C1 segment of cervical spinal cord (tissue), 14 donors: ENCODE measurements at regions not wholly inside any gene's neighbourhood (a gene's known extent, or its start where the extent isn't known, plus 50 kb on each side); places are given as distances from the start of the nearest gene placed in this dataset.
A peak's percentile ranks its signal among the peaks of the same experiment; 100 is the strongest.

ENCODE experiments used
- DNase-seq, 14 donors: peaks; one replicate each; lab custom pipeline; 2025; lab: John Stamatoyannopoulos, UW

DNA sequence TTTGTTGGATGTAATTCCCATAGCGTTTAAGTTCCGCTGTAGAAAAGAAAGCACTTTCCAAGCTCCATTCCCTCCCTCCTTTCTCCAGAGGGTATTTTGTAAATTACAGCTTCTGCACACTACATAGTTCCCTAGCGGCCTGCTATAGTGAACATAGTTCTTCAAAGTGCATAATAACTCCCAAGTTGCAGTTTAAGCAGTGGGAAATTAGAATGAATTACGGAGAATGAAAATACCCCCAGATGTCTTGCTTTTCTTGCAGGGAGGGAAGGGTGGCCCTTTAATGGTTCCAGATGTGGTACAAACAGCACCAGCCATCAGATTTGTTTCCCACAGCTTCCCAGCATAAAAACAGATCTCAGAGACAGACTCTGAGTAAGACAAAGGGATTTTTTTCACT, 893.9 kb downstream of the SUCLG1 start:
- DNase-seq: no peak

DNA sequence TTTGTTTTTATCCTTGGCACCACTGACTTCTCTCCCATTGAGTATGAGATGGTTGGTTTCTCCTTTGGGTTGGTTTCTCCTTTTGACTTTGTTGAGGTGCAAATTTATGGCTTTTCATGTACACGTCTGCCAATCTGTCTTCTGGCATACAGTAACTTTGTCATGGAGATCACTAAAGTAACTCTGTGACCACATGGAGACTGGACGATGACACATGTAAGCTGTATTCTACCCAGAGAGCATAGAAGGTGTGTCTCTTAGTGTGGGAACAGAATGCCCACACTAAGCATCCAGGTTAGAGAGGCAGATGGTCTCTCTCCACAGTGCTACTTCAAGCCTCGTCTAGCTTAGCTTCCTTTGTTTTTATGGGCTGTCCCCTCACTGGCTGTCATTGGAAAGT, 897.5 kb downstream of the SUCLG1 start:
- no peak for DNase-seq

DNA sequence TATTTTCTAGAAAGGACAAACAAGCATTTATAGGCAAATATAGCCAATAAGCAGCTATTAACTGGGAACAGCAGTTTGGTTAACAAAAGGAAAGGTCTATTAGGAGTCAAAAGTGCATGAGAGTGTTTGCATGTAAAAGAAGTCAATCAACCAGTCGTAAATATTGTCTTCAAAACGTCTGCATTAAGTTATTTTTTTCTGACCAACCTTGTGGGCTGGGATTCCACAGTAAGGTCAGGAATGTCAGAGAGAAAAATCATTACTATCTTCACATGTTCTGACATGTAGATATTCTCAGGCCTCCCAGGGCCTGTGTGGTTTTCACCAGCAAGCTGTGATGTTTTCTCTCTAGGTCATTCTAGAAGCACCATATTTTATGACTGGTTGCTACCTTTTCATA, 922.5 kb downstream of the SUCLG1 start:
- DNase-seq: no peak

DNA sequence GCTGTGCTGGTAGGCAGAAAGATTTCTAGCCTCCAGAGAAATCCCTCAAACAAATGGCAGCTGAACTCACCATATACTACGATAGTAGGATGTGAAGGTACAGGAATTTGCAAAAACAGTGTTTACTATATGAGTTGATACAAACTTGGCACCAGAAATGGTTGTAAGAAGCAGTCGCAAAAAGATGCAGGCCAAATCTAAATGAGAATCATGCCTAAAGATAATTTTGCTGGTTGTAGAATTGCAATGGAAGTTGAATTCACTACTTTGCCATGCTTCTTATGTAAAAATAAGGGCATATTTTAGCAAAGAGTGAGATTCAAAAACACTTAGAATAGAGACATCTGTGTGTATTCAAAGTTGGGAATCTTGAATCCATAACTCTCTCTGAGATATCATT, 924.7 kb downstream of the SUCLG1 start:
- DNase-seq: no peak

DNA sequence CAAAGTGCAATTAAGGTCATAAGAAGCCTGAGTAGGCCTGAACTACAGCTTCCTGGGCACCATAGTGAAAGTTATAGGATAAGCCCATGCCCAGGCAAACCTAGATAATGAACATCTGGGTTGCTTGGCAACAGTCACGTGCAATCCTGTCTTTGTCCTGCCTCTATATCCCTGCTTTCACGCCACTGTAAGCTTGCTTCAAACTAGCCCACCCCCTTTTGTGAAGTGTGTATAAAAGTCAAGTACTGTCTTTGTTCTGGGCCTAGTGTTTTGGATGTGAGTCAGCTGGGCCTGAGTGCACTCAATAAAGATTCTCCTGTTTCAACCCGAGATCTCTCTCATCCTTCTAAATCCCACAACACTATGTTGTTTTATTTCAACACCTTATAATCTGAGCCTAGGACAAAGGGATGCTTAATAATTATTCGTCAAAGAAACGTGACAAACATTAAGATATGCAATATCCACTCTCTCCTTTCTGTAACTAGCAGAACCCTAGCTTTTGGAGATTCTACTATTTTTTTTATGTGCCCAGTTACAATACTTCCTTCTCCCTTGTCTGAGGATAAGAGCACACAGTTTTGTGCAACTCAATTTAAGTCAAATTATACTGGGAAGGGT, 927.8 kb downstream of the SUCLG1 start:
- DNase-seq: peak in 1 of 14 donors; percentile 0

DNA sequence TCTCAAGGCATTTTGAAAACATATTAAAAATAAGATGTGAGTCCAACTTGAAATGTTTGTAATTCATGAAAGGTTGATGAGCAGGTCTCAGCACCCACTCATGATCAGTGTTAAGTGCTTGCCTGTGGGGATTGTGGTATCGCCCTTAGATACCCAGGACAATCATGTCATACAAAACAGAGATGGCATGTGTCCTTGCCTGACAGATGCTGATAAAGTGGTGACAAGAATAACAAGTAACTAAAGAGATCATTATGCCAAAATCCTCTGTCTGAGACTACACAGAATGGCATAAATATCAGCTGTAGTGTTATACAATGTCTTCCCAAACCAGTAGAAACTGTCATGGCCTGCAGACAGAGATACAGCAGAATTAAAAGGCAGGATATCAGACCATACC, 930.3 kb downstream of the SUCLG1 start:
- no peak for DNase-seq

DNA sequence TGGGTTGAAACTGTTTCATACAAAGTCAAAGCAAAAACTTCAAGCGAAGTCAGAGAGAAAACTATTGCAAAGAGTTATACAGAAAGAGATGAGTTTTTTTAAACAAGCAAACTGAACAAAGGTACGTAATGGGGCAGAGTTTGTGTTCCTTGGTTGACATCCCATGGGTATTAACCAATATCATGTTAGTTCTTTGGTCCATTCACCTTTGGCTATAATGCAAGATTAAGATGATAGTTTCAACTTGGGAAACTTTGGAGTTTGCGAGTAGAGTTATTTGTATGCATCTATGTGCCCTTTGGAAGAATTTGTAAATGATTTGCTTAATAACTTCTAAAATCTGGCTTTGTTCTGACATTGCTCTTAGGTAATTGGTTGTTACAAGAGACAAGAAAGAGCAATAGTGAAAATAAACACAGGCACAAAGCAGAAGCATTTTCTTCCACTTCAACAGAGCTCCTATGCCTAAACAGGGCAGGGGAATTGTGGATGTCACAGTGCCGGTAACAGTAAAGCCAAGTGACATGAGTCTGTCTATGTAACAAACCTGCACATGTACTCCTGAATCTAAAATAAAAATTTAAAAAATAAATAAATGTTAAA, 936.1 kb downstream of the SUCLG1 start:
- no peak for DNase-seq

DNA sequence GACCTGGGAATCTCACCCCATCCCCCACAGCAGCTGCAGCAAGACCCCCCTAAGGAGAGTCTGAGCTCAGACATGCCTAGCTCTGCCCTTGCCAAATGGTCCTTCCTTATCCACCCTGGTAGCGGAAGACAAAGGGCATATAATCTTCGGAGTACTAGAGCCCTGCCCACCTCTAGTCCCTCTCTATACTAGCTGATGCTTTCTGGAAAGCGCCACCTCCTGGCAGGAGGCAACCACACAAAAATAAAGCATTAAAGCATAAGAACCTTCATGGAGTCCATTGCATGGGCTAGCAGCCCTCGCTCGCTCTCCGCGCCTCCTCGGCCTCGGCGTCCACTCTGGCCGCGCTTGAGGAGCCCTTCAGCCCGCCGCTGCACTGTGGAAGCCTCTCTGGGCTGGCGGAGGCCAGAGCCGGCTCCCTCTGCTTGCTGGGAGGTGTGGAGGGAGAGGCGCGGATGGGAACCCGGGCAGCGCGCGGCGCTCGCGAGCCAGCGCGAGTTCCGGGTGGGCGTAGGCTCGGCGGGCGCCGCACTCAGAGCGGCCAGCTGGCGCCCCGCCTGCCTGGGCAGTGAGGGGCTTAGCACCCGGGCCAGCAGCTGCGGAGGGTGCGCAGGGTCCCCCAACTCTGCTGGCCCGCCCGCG, 941.2 kb downstream of the SUCLG1 start:
- DNase-seq: no peak

DNA sequence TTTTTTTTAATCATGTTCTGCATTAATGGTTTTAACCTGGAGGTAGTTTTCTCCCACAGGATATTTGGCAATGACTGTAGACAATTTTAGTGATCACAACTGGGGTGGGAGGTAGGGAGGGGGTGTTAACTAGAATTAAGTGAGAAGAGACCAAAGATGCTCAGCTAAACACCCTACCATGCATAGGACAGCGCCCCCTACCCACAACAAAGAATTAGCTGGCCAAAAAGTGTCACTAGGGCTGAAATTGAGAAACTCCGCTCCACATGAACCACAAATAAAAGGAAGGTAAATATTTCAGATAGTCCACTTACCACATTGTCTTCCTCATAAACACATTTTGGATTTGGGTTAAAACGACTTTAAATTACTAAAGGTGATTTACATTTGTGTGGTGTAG, 942.6 kb downstream of the SUCLG1 start:
- DNase-seq: no peak

DNA sequence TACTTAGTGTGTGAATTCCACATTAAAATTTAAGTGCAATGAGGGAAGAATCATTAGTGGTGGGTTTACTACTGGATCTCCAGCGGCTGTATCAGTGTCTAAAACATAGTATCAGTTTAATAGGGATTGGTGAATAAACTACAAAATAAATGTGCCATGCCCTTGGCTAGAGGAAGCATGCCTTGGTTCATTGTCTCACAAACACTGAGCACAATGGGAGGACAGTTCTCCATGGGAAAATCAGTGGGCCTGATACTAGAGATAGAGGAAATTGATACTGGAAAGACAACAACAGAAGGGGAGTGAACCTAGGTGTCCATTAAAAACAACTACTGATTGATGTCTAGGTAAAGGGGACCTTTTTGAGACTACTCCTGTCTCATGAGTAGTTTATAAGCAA, 971.6 kb downstream of the SUCLG1 start:
- no peak for DNase-seq

DNA sequence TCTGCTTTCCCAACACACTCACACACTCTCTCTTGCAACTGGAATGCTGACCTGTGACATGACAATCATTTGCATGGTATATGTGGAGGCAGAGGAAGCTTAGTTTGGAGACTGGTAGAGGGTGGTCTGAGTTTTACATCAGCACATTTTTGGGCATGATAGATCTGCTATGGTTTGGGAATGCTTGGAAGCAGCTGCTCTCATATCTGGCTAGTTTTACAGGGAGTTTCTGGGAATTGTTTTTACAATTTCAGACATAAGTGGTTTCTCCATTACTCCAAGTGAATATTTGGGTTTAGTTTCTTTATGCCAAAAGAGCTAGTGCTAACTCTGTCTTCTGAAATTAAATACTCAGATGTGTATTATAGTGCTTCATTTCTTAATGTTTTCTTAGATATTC, 977.6 kb downstream of the SUCLG1 start:
- DNase-seq: no peak

DNA sequence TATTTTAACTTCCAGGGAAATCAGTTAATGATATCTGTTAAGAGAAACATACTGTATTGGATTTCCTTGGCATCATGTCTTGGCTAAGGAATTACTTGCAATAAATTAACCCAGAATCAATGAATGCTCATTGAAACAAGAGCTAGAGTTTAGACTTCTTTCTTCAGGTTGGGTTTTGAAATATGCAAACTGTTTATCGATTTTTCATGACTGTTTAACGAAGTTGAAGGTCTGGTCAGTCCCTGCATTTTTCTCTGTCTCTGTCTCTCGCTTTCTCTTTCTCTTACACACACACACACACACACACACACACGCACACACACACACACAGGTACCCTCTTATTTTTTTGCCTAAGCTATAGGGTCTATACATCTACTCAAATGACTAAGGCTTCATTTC, 981.0 kb downstream of the SUCLG1 start:
- no peak for DNase-seq

DNA sequence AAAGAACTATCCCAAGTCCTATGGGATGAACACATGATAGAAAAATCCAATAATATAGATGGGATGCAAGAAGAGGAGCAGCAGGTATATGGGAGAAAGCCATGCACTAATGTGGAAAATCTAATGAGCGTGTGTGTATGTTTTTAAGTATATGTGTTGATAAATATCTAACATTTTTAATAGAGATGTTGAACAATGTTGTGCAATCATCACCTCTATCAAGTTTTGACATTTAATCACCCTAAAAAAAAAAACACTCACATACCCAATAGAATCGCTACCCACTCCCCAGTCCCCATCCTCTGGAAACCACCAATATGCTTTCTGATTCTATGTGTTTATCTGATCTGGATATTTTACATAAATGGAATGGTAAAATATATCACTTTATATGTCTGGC, 983.7 kb downstream of the SUCLG1 start:
- no peak for DNase-seq

DNA sequence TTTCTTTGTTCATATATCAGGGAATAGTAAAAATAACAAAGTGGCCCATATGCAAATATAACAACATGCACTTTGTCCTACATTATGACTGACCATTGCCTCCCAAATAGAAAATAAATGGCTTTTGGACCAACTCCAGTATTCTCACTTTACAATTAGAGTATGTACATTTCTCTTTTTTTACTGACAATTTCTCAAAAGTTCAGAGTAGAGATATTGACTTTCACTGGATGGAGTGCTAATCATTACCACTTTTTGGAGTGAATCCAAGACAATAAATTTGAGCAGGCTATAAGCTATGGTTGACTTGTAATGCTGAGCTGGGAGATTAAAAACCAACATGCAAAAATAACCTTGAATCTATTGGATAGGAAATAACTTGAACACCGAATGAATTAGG, 987.4 kb downstream of the SUCLG1 start:
- no peak for DNase-seq

DNA sequence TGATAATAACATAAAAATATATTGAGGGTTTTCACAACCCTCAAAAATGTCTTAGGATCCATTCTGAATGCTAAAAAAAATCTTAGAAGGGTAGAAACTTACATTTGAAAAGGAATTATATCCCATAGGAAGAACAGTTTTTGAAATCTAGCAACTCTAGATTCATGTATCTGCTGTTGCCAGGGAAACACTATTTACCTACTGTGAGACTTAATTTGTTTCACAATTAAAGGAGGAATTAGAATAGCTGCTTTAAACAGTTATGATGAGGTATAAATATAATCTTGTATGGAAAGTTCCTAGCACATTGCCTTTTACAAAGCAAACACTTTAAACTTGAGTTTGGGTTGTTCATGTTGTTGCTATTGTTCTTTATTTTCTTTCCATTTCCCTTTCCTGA, 988.2 kb downstream of the SUCLG1 start:
- DNase-seq: no peak

DNA sequence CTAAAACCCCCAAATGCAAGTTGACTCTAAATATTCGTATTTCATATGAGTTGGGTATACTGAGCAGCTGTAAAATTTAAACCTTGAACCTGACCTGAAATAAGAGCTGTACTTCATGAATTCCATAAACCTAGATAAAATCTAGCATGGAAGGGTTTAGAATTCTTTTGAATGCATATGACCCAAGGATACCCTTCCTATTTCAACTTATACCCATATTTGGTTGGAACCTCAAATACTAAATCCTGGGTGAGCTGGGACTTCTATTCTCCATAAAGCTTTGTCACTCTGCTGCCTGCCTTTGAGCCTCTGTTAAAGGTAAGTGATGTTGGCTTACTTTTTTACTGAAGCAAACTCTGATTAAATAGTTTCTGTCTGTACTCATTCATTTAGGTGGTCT, 994.6 kb downstream of the SUCLG1 start:
- no peak for DNase-seq

DNA sequence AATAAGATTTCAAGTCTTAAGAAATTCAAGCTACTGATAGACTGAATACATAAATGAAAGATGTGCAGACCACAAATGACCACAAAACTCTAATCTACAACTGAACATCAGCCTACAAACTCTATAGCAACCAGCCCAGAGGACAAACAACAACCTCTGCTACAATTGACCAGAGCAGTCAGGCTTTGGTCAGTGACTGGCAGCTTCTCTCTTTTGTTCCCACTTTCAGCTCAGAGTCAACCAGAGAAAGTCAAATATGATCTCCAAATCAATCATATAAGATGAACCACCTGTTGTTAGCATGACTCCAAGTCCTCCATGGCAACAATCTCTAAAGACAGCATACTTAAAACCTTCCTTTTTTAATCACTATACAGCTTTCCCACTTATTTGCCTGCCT, 996.2 kb downstream of the SUCLG1 start:
- no peak for DNase-seq

DNA sequence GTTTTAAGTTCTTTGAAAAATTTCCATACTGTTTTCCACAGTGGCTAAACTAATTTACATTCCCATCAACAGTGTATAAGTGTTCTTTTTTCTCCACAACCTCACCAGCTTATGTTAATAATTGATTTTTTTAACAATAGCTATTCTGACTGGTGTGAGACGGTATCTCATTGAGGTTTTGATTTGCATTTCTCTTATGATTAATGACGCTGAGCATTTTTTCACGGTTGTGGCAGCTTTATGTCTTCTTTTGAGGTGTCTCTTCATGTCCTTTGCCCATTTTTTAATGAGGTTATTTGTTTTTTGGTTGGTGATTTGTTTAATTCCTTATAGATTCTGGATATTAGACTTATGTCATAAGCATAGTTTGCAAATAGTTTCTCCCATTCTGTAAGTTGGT, 997.9 kb downstream of the SUCLG1 start:
- DNase-seq: no peak

DNA sequence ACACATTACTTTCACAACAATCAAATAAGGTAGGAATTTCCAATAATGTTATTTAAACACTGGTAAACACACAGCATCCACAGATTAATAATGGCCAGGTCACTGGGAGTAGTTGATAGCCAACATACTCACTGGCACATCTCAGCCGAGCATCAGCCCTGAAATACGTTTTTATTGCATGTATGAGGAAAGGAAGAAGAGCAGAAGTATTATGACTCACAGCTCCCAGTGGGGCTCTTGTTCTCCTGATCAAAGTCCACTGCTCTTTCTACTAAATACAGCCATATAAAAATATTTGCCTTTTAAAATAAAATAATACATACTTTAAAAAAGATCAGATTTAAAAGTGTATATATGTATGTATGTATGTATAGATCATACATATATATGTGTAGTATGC, 999.6 kb downstream of the SUCLG1 start:
- no peak for DNase-seq

DNA sequence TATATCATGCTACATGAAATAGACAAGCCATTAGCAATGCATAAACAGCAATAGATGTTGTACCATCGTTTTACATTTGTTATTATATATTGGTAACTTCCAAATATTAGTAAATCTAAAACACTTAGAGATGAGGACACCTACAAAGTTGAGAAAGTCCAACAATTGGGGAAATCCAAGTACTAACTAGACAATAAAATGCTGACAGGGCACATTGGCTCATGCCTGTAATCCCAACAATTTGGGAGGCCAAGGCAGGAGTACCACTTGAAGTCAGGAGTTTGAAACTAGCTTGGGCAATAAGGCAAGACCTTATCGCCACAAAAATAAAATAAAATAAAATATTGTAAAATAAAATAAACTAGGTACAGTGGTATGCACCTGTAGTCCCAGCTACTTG, 1023.1 kb downstream of the SUCLG1 start:
- no peak for DNase-seq

DNA sequence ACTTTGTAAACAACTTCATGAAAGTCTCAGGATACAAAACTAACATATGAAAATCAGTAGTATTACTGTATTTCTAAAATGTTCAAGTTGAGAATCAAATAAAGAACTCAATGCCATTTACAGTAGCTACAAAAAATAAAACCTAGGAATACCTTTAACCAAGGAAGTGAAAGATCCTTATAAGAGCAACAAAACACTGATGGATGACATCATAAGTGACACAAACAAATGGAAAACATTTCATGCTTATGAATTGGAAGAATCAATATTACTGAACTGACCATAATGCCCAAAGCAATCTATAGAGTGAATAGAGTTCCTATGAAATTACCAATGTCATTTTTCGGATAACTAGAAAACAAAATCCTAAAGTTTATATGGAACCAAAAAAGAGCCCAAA, 1038.1 kb downstream of the SUCLG1 start:
- DNase-seq: no peak

DNA sequence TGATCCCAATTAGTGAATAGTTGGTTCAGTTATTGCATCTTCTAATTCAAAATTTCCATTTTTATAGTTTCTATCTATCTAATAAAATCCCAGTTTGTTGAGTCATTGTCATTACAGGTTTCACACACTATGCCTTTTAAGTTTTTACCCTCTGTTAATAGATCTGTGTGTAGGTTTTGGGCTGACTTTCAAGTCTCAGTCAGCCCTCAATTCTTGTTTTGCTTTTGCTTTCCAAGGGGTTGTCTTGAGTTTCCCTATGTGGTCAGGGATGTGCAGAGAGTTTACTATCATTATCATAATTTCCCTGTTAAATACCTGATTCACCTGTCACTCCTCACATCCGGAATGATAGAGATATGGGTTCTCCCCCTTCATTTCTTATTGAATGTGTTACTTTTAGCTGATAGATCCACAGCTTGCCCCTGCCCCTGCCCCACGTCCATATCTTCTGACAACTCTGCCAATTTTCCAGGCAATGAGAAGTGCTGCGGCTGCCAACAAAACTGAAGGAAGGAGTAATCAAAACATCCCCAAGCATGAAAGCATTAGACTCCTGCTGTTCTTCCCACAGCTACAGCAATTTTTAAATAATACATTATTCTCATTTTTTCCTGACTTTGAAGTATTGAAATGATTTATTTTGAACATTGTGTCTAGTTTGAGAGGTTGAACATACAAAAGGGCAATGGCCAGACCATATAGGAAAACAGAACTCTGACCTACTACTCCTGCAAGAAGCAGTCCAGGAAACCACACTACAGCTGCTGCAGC, 1064.8 kb downstream of the SUCLG1 start:
- no peak for DNase-seq

DNA sequence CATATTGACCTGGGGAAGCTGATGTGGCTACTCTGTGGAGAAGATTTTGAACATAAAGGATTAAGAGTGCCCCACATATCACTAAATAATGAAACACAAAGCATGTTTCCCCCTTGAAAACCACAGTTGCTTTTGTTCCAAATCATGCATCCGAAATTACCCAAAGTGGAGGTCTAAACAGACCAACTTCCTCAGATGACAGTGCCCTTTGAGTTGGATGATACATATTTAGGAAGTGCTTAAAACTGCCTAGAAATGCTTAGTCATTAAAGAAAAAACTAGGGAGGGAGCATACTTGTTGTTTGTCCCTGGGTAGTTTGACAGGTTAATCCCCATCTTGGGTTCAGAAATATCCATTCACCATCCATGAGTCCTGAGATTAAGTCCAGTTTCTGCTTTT, 1070.3 kb downstream of the SUCLG1 start:
- no peak for DNase-seq
